GM23338 (cell line): ENCODE measurements at regions not wholly inside any gene's neighbourhood (a gene's known extent, or its start where the extent isn't known, plus 50 kb on each side); places are given as distances from the start of the nearest gene placed in this dataset.
A peak's percentile ranks its signal among the peaks of the same experiment; 100 is the strongest.

Source experiments
- ATAC-seq: fragments of 200-7000 bp; cut with Tn5 transposase; 3 replicates; pipeline ENCODE4 v1.9.1; 2020
- DNase-seq: peaks from one replicate; pipeline ENCODE4 v3.0.0-alpha.2; 2015; ENCODE audit warnings: low spot score
- H2AFZ ChIP-seq: fragments of 200-600 bp; sonication (generic); 2 replicates; pipeline ENCODE4 v1.8.0; 2016; ENCODE audit warnings: antibody characterized with exemption, mild to moderate bottlenecking, moderate library complexity
- H3F3A ChIP-seq: fragments of 200-600 bp; sonication (generic); replicated peaks from 2 replicates; pipeline ENCODE4 v1.8.0; 2017; ENCODE audit warnings: antibody characterized with exemption, mixed run types, low read depth
- H3K27ac ChIP-seq: fragments of 200-600 bp; sonication (generic); 2 replicates; pipeline ENCODE4 v1.6.1; 2016; ENCODE audit warnings: low read depth
- H3K27me3 ChIP-seq: fragments of 200-600 bp; sonication (generic); 2 replicates; pipeline ENCODE4 v1.8.0; 2016; ENCODE audit warnings: mild to moderate bottlenecking, mixed run types, moderate library complexity; ENCODE audit not compliant: insufficient read depth
- H3K36me3 ChIP-seq: fragments of 200-600 bp; sonication (generic); 2 replicates; pipeline ENCODE4 v1.8.0; 2016; ENCODE audit warnings: mild to moderate bottlenecking; ENCODE audit not compliant: insufficient read depth
- H3K4me1 ChIP-seq: fragments of 200-600 bp; sonication (generic); 2 replicates; pipeline ENCODE4 v1.8.0; 2016; ENCODE audit warnings: mild to moderate bottlenecking, moderate library complexity; ENCODE audit not compliant: insufficient read depth
- H3K4me2 ChIP-seq: fragments of 200-600 bp; sonication (generic); 2 replicates; pipeline ENCODE4 v1.7.1; 2017; ENCODE audit warnings: mixed run types
- H3K4me3 ChIP-seq: fragments of 200-600 bp; sonication (generic); 2 replicates; pipeline ENCODE4 v1.6.1; 2016; ENCODE audit warnings: mixed run types
- H3K79me2 ChIP-seq: fragments of 200-600 bp; sonication (generic); replicated peaks from 2 replicates; pipeline ENCODE4 v1.8.0; 2017; ENCODE audit warnings: mild to moderate bottlenecking; ENCODE audit not compliant: insufficient read depth
- H3K9me2 ChIP-seq: fragments of 200-600 bp; sonication (generic); 2 replicates; pipeline ENCODE4 v1.8.0; 2017; ENCODE audit not compliant: insufficient read depth
- H4K20me1 ChIP-seq: fragments of 200-600 bp; sonication (generic); replicated peaks from 2 replicates; pipeline ENCODE4 v1.8.0; 2017; ENCODE audit warnings: mild to moderate bottlenecking; ENCODE audit not compliant: insufficient read depth
- H3K27ac Mint-ChIP-seq: 2 replicates; pipeline ENCODE4 v1.8.0; 2020; ENCODE audit warnings: inconsistent platforms, mild to moderate bottlenecking, moderate library complexity, mixed read lengths
- H3K27me3 Mint-ChIP-seq: 3 replicates; pipeline ENCODE4 v1.8.0; 2022; ENCODE audit warnings: low read depth, mild to moderate bottlenecking, moderate library complexity, mixed read lengths, inconsistent platforms; ENCODE audit not compliant: insufficient read depth, poor library complexity
- H3K36me3 Mint-ChIP-seq: 3 replicates; pipeline ENCODE4 v1.8.0; 2021; ENCODE audit warnings: low read depth, mild to moderate bottlenecking, inconsistent platforms, moderate library complexity, mixed read lengths
- H3K4me1 Mint-ChIP-seq: 3 replicates; pipeline ENCODE4 v1.8.0; 2020; ENCODE audit warnings: mild to moderate bottlenecking, inconsistent platforms, mixed read lengths
- H3K4me3 Mint-ChIP-seq: 3 replicates; pipeline ENCODE4 v1.8.0; 2021; ENCODE audit warnings: moderate library complexity, mild to moderate bottlenecking, inconsistent platforms, mixed read lengths
- H3K9me3 Mint-ChIP-seq: 3 replicates; pipeline ENCODE4 v1.8.0; 2020; ENCODE audit warnings: moderate library complexity, mild to moderate bottlenecking, inconsistent platforms, mixed read lengths
- CREB1 ChIP-seq: fragments of 250-450 bp; sonication (Bioruptor Pico); IDR thresholded peaks from 2 replicates; pipeline ENCODE4 v1.5.0; 2020; ENCODE audit warnings: low read depth, mild to moderate bottlenecking, moderate library complexity
- CTCF ChIP-seq, 2 experiments: fragments of 200-600 bp in 1 of 2; sonication (generic) in 1 of 2; conservative IDR thresholded peaks; 2 replicates each; pipeline versions ENCODE4 v1.5.1 to v1.6.1; 2016 to 2017; ENCODE audit warnings: antibody characterized with exemption in 2 of 2, low read depth in 2 of 2, mild to moderate bottlenecking in 2 of 2, moderate library complexity in 1 of 2
- ETS1 ChIP-seq: IDR thresholded peaks from 2 replicates; pipeline ENCODE4 v1.6.1; 2016; ENCODE audit warnings: antibody characterized with exemption
- EZH2 ChIP-seq: fragments of 200-600 bp; sonication (generic); IDR thresholded peaks from one replicate; pipeline ENCODE4 v1.8.0; 2017; ENCODE audit warnings: antibody characterized with exemption, mild to moderate bottlenecking, low read depth; ENCODE audit not compliant: unreplicated experiment
- EZH2phosphoT487 ChIP-seq: fragments of 200-600 bp; sonication (generic); IDR thresholded peaks from one replicate; pipeline ENCODE4 v1.8.1; 2018; ENCODE audit warnings: antibody characterized with exemption; ENCODE audit not compliant: unreplicated experiment
- JUNB ChIP-seq: IDR thresholded peaks from one replicate; pipeline ENCODE4 v1.6.1; 2016; ENCODE audit warnings: antibody characterized with exemption; ENCODE audit not compliant: unreplicated experiment
- NANOG ChIP-seq: IDR thresholded peaks from 2 replicates; pipeline ENCODE4 v1.6.1; 2016; ENCODE audit warnings: antibody characterized with exemption, borderline replicate concordance
- POLR2AphosphoS5 ChIP-seq: IDR thresholded peaks from 2 replicates; pipeline ENCODE4 v1.6.1; 2016; ENCODE audit warnings: antibody characterized with exemption, low read depth
- REST ChIP-seq: IDR thresholded peaks from one replicate; pipeline ENCODE4 v1.6.1; 2018; ENCODE audit warnings: antibody characterized with exemption; ENCODE audit not compliant: unreplicated experiment
- STAT1 ChIP-seq: IDR thresholded peaks from one replicate; pipeline ENCODE4 v1.6.1; 2016; ENCODE audit warnings: antibody characterized with exemption; ENCODE audit not compliant: unreplicated experiment
- ZNF114 ChIP-seq: fragments of 250-450 bp; sonication (Bioruptor Pico); IDR thresholded peaks from 2 replicates; pipeline ENCODE4 v1.5.0; 2020; ENCODE audit warnings: mild to moderate bottlenecking, moderate library complexity
- ZNF331 ChIP-seq: fragments of 250-450 bp; sonication (Bioruptor Pico); IDR thresholded peaks from 2 replicates; pipeline ENCODE4 v1.5.0; 2020; ENCODE audit warnings: low read depth, mild to moderate bottlenecking, moderate library complexity
- ZNF462 ChIP-seq: fragments of 250-450 bp; sonication (Bioruptor Pico); IDR thresholded peaks from 2 replicates; pipeline ENCODE4 v1.5.0; 2020; ENCODE audit warnings: mild to moderate bottlenecking, moderate library complexity

- 0 out of 2 replicates have a peak, but pooled peaks cover 4% of the 10 kb centered on the region for H3K4me1 ChIP-seq
- Mint-ChIP-seq H3K27ac (no peak overlapping the region), H3K36me3 (peaks cover 9% of the 10 kb centered on the region), H3K4me1 (peaks cover 10% of the 10 kb centered on the region), H3K4me3 (no peak overlapping the region), H3K9me3 (peaks cover 21% of the 10 kb centered on the region), H3K27me3 (peaks cover 9% of the 10 kb centered on the region)
- TF ChIP-seq CTCF (conservative IDR thresholded peaks at IDR 0.05; ENCODE audit: low read depth in 2 of 2) (no peak), ZNF462 (CRISPR knock-in tag) (no peak), EZH2phosphoT487 (no peak), ZNF114 (CRISPR knock-in tag) (no peak), CREB1 (no peak), EZH2 (no peak), POLR2AphosphoS5 (no peak), ZNF331 (CRISPR knock-in tag) (no peak), JUNB (no peak), REST (no peak), STAT1 (no peak), NANOG (no peak), ETS1 (no peak)
- H2AFZ ChIP-seq: 0 out of 2 replicates have a peak overlapping the region, but pooled peaks have one; percentile 91
- no peaks in the 10 kb centered on the region for H3F3A ChIP-seq
- H3K27ac ChIP-seq: no peak overlapping the region
- no peak overlapping the region for H3K4me2 ChIP-seq
- no peaks in the 10 kb centered on the region for H3K36me3 ChIP-seq
- H4K20me1 ChIP-seq: no peaks in the 10 kb centered on the region
- H3K79me2 ChIP-seq: no peaks in the 10 kb centered on the region
- DNase-seq (no peak), ATAC-seq (no peak; the same call in 2 of the 3 replicates)
- H3K9me2 ChIP-seq: no peaks in the 10 kb centered on the region
- no peaks in the 10 kb centered on the region for H3K27me3 ChIP-seq
- no peak overlapping the region for H3K4me3 ChIP-seq
Observed at GRCh38 chr9:134982311-134982710, 64.6 kb upstream of the FCN1 start.
